ENCODE measurements at regions not wholly inside any gene's neighbourhood (a gene's known extent, or its start where the extent isn't known, plus 50 kb on each side); places are given as distances from the start of the nearest gene placed in this dataset.

DNA sequence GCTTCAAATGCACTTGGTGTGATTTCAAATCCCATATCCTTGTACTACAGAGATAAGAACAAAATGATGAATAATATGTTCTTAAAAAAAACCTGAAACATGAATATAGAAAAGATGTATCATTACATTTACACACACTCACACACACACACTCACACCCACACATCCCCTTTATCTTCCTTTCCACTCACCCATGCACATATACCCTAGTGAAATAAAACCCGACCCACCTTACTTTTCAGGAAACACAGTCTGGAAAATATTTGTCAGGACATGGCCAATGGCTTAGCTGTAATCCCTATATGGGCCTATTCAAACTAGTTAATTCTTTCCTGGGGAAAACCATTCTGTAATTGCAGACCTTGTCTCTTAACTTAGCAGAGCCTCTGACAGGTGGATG lies 60.8 kb upstream of the EDN1 start:
- no peak for DNase-seq (ENCODE audit: low spot score in 2 of 2)
- Histone ChIP-seq H3K4me1 (peaks cover 12% of the 10 kb centered on the region), H3K9me3 (no peaks in the 10 kb centered on the region), H3K4me3 (no peak overlapping the region), H3K36me3 (no peaks in the 10 kb centered on the region), H3K27me3 (no peaks in the 10 kb centered on the region), H3K27ac (no peak overlapping the region)
- WGBS = 86% methylated on average over 1 of the region's 1 CpG
- no peak for TF ChIP-seq EP300 (IDR thresholded peaks at IDR 0.05)
- TF ChIP-seq POLR2AphosphoS5 (IDR thresholded peaks at IDR 0.05) = no peak
- TF ChIP-seq, protein P1, sequence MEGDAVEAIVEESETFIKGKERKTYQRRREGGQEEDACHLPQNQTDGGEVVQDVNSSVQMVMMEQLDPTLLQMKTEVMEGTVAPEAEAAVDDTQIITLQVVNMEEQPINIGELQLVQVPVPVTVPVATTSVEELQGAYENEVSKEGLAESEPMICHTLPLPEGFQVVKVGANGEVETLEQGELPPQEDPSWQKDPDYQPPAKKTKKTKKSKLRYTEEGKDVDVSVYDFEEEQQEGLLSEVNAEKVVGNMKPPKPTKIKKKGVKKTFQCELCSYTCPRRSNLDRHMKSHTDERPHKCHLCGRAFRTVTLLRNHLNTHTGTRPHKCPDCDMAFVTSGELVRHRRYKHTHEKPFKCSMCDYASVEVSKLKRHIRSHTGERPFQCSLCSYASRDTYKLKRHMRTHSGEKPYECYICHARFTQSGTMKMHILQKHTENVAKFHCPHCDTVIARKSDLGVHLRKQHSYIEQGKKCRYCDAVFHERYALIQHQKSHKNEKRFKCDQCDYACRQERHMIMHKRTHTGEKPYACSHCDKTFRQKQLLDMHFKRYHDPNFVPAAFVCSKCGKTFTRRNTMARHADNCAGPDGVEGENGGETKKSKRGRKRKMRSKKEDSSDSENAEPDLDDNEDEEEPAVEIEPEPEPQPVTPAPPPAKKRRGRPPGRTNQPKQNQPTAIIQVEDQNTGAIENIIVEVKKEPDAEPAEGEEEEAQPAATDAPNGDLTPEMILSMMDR (IDR thresholded peaks at IDR 0.05) = no peak
- no peak for TF ChIP-seq POLR2A (IDR thresholded peaks at IDR 0.05)

DNA sequence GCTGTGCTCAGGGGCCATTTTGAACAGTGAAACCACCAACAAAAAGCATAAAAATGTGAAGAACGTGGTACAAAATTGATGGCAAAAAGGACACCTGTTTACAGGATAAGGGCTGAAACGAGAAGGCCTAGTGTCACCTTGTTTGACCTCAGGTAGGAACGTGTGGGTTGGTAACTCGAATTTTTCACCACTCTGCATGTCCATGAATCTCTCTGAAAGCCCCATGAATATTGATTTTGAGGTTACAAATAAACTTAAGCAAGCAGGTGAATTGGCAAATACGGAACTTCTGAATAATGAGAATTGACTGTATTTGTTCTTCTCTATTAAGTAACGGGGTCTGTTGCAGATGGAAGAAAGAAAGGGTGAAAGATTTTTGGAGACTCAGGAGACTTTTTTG lies 59.6 kb upstream of the EDN1 start:
- Histone ChIP-seq H3K4me3 (no peak overlapping the region), H3K4me1 (peaks cover 12% of the 10 kb centered on the region), H3K36me3 (no peaks in the 10 kb centered on the region), H3K9me3 (no peaks in the 10 kb centered on the region), H3K27ac (no peak overlapping the region), H3K27me3 (no peaks in the 10 kb centered on the region)
- WGBS = 91% methylated on average over 6 of the region's 6 CpGs
- TF ChIP-seq EP300 (IDR thresholded peaks at IDR 0.05) (no peak), POLR2AphosphoS5 (IDR thresholded peaks at IDR 0.05) (no peak), POLR2A (IDR thresholded peaks at IDR 0.05) (no peak)
- TF ChIP-seq, protein P1 (IDR thresholded peaks at IDR 0.05) = no peak
- no peak for DNase-seq (ENCODE audit: low spot score in 2 of 2)

DNA sequence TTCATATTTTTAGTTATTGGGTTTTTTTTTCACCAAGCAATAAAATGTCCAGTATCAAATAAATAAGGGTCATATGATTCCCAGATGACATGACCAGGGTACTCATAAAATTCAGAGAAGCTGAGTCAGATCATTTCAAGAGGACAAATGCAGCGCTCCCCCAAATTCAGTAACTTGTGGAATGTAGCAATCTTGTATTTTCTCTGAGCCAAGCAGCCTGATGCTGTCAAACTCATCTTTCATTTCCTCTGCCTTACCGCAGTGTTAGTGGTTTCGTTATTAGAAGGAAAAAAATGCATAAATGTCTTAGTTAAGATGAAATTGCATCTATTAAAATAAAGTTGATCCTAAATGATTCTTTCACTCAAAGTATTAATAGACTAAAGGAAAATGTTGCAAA lies 57.8 kb upstream of the EDN1 start:
- 68% methylated on average over 3 of the region's 3 CpGs for WGBS
- no peak for TF ChIP-seq POLR2A (IDR thresholded peaks at IDR 0.05)
- no peak for TF ChIP-seq POLR2AphosphoS5 (IDR thresholded peaks at IDR 0.05)
- no peak for TF ChIP-seq EP300 (IDR thresholded peaks at IDR 0.05)
- TF ChIP-seq, protein P1 (IDR thresholded peaks at IDR 0.05) = no peak
- peaks cover 12% of the 10 kb centered on the region for H3K4me1 ChIP-seq
- no peak for DNase-seq (ENCODE audit: low spot score in 2 of 2)
- H3K36me3 ChIP-seq = no peaks in the 10 kb centered on the region
- H3K9me3 ChIP-seq = no peaks in the 10 kb centered on the region
- no peak overlapping the region for H3K4me3 ChIP-seq
- H3K27me3 ChIP-seq = no peaks in the 10 kb centered on the region
- H3K27ac ChIP-seq = no peak overlapping the region

DNA sequence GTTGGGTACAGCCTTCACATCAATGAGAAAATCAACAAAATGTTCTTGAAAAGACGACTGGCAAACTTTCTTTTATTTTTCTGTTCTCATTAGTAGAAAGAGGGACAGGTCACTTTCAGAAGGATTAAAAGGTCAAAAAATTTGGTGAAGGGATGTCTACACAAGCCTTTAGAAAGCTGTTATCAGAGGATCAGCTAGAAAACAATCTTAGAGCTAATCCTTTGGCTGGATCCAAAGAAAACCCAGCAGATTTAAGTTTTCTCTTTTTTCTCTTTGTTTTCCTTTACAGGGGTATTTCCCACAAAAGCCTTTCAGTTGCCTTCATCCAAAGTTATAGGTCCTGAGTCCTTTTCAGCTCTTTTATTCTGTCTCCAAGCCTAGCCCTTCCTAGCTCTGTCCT lies 57.3 kb upstream of the EDN1 start:
- TF ChIP-seq, protein P1 (IDR thresholded peaks at IDR 0.05) = no peak
- TF ChIP-seq EP300 (IDR thresholded peaks at IDR 0.05) (no peak), POLR2AphosphoS5 (IDR thresholded peaks at IDR 0.05) (no peak), POLR2A (IDR thresholded peaks at IDR 0.05) (no peak)
- Histone ChIP-seq H3K9me3 (no peaks in the 10 kb centered on the region), H3K4me1 (peaks cover 12% of the 10 kb centered on the region), H3K27ac (no peak overlapping the region), H3K27me3 (no peaks in the 10 kb centered on the region), H3K36me3 (no peaks in the 10 kb centered on the region), H3K4me3 (no peak overlapping the region)
- WGBS = 74% methylated on average over 1 of the region's 1 CpG
- no peak for DNase-seq (ENCODE audit: low spot score in 2 of 2)

DNA sequence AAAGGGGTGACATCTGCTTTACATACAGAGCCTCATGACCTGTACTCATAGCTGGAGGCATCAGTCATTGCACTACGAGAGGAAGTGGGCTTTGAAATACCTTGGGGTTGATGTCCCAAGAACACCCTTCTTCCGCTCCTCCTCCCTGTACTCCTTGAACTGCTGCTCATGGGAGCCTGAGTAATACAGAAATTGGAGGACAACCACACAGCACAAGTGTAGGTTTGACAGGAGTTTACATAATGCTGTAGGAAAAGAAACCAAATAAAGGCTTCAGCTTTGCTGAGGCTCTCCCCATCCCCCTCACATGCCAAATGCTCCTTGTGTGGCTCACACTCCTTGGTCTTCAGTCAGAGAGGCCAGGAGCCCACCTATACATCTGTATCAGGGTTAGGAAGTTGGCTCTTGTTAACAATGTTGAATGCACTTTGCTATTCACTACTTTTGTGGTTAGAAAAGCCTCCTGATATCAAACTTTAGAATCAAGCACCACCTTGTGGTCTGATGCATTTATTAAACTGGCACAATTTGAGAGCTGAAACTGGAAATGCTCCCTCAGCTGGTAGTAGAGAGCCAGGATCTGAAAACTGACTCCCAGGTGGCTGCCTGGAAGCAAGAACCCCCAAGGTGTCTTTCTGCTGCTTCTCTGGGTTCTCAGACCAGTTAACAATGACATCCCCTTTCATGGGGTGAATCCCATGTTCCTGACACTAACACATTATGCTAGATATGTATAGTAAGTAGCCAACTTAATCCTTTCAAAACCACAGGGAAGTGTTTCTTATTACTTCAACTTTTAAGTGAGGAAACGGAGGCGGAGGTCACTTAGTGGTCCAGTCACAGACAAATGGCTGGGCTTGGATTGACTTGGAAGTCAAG lies 56.2 kb upstream of the EDN1 start:
- 77% methylated on average over 4 of the region's 4 CpGs for WGBS
- H3K36me3 ChIP-seq = no peaks in the 10 kb centered on the region
- no peak for TF ChIP-seq EP300 (IDR thresholded peaks at IDR 0.05)
- no peak for TF ChIP-seq POLR2A (IDR thresholded peaks at IDR 0.05)
- no peak for TF ChIP-seq POLR2AphosphoS5 (IDR thresholded peaks at IDR 0.05)
- TF ChIP-seq, protein P1 (IDR thresholded peaks at IDR 0.05) = peak; percentile 68 to 70
- no peak overlapping the region for H3K27ac ChIP-seq
- DNase-seq (ENCODE audit: low spot score in 2 of 2) = no peak
- H3K9me3 ChIP-seq = no peaks in the 10 kb centered on the region
- peaks cover 12% of the 10 kb centered on the region for H3K4me1 ChIP-seq
- no peak overlapping the region for H3K4me3 ChIP-seq
- H3K27me3 ChIP-seq = no peaks in the 10 kb centered on the region
